ENCODE measurements at regions not wholly inside any gene's neighbourhood (a gene's known extent, or its start where the extent isn't known, plus 50 kb on each side); places are given as distances from the start of the nearest gene placed in this dataset.
"Not testable (repeated sequence)": the region's sequence is repeated elsewhere in the genome, so short reads cannot be mapped to it uniquely, and the experiment has no call there.

DNA sequence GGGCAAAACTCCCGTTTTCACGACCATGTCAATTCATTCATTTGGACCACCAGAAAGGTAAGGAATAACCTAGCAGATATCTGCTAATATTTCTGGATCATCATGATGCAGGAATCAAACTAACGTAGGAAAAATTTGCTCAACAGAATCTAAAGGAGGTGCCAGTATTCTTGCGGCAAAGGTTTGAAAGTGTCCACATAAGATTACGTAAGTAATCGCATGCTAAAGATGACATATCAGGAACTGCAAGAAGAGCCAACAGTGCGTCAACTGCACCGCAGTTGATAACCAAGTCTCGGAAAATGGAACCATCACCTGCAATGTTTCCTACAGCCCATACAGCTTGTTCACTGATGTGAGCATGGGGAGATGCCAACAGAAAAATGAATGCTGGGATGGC is 194.1 kb upstream of the ZNF804B start (continued):
- no peak for TF ChIP-seq SIX5 (IDR thresholded peaks at IDR 0.05; ENCODE audit: low read depth, low read length)

DNA sequence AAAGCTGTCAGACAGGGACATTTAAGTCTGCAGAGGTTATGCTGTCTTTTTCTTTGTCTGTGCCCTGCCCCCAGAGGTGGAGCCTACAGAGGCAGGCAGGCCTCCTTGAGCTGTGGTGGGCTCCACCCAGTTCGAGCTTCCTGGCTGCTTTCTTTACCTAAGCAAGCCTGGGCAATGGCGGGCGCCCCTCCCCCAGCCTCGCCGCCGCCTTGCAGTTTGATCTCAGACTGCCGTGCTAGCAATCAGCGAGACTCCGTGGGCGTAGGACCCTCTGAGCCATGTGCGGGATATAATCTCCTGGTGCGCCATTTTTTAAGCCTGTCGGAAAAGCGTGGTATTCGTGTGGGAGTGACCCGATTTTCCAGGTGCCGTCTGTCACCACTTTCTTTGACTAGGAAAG is 203.1 kb upstream of the ZNF804B start:
- POLR2A ChIA-PET (ENCODE audit: partially characterized antibody); H4K5ac ChIP-seq (ENCODE audit: insufficient read length, low read depth, low read length); H2AFZ ChIP-seq (ENCODE audit: low read length); H3K4me2 ChIP-seq (ENCODE audit: insufficient read depth in 1 of 2, low read depth in 2 of 2, low read length in 2 of 2); H4K91ac ChIP-seq (replicated peaks; ENCODE audit: insufficient read length, low read length); CTCF ChIA-PET (ENCODE audit: partially characterized antibody); H3K4me1 ChIP-seq (replicated peaks in 1 of 4; ENCODE audit: control insufficient read depth in 3 of 4, insufficient read depth in 4 of 4, low read length in 3 of 4); H3K4ac ChIP-seq (replicated peaks; ENCODE audit: insufficient read length, low read depth, low read length); H3K18ac ChIP-seq (ENCODE audit: extremely low read depth, low read length); H3K9ac ChIP-seq (replicated peaks in 1 of 4; ENCODE audit: extremely low read depth in 1 of 4, low read depth in 3 of 4, low read length in 3 of 4); H3K14ac ChIP-seq (ENCODE audit: insufficient read length); H2BK120ac ChIP-seq (replicated peaks; ENCODE audit: low read depth, low read length); FAIRE-seq; H3K23ac ChIP-seq (ENCODE audit: insufficient read length); H2BK15ac ChIP-seq (ENCODE audit: low read length); H3K23me2 ChIP-seq (ENCODE audit: low read depth, low read length); H3K56ac ChIP-seq (replicated peaks; ENCODE audit: insufficient read length, low read depth, low read length); H2AK5ac ChIP-seq (ENCODE audit: low read depth, low read length); H2BK5ac ChIP-seq (ENCODE audit: low read depth, low read length); H4K8ac ChIP-seq (ENCODE audit: extremely low read depth, insufficient read depth, low read length); H2BK20ac ChIP-seq (ENCODE audit: low read length); H3K27me3 ChIP-seq (replicated peaks in 1 of 4; ENCODE audit: control insufficient read depth in 3 of 4, extremely low read depth in 1 of 4, insufficient read depth in 3 of 4, low read length in 3 of 4); H3K4me3 ChIP-seq (ENCODE audit: extremely low read depth in 1 of 4, insufficient read depth in 2 of 4, low read depth in 3 of 4, low read length in 4 of 4); DNase-seq (ENCODE audit: low read depth in 1 of 2, low spot score in 2 of 2); H3K27ac ChIP-seq (ENCODE audit: low read depth, low read length); H3K36me3 ChIP-seq (ENCODE audit: control insufficient read depth in 2 of 4, insufficient read depth in 4 of 4, low read length in 3 of 4); H4K20me1 ChIP-seq (replicated peaks in 1 of 2; ENCODE audit: control insufficient read depth in 1 of 2, insufficient read depth in 2 of 2, low read length in 2 of 2); H3K9me3 ChIP-seq (ENCODE audit: insufficient read depth in 2 of 2, low read depth in 1 of 2, low read length in 1 of 2); H3K79me1 ChIP-seq (ENCODE audit: low read depth, low read length); H2BK12ac ChIP-seq (ENCODE audit: low read depth, low read length); H3K79me2 ChIP-seq (ENCODE audit: control insufficient read depth in 1 of 2, insufficient read depth in 2 of 2, low read length in 2 of 2): not testable (repeated sequence)
- WGBS, 2 experiments (ENCODE audit: extremely low coverage in 1 of 2, insufficient coverage in 1 of 2, insufficient read length in 1 of 2, insufficient replicate concordance in 2 of 2, low coverage in 1 of 2, low lambda C conversion rate in 2 of 2, missing lambda C conversion rate in 1 of 2) = 98% methylated on average over 17 of the region's 17 CpGs; no CpG with 5 or more reads in 1 of the 2 experiments

DNA sequence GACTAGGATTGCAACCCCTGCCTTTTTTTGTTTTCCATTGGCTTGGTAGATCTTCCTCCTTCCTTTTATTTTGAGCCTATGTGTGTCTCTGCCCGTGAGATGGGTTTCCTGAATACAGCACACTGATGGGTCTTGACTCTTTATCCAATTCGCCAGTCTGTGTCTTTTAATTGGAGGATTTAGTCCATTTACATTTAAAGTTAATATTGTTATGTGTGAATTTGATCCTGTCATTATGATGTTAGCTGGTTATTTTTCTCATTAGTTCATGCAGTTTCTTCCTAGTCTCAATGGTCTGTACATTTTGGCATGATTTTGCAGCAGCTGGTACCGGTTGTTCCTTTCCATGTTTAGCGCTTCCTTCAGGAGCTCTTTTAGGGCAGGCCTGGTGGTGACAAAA is 204.7 kb upstream of the ZNF804B start:
- H3K4me3 ChIP-seq (ENCODE audit: extremely low read depth in 1 of 4, insufficient read depth in 2 of 4, low read depth in 3 of 4, low read length in 4 of 4); H3K9ac ChIP-seq (replicated peaks in 1 of 4; ENCODE audit: extremely low read depth in 1 of 4, low read depth in 3 of 4, low read length in 3 of 4); H2BK15ac ChIP-seq (ENCODE audit: low read length); H3K23ac ChIP-seq (ENCODE audit: insufficient read length); H2BK120ac ChIP-seq (replicated peaks; ENCODE audit: low read depth, low read length); H3K4me1 ChIP-seq (replicated peaks in 1 of 4; ENCODE audit: control insufficient read depth in 3 of 4, insufficient read depth in 4 of 4, low read length in 3 of 4); H3K18ac ChIP-seq (ENCODE audit: extremely low read depth, low read length); H2BK12ac ChIP-seq (ENCODE audit: low read depth, low read length); H2AK5ac ChIP-seq (ENCODE audit: low read depth, low read length); H3K79me2 ChIP-seq (ENCODE audit: control insufficient read depth in 1 of 2, insufficient read depth in 2 of 2, low read length in 2 of 2); H2AFZ ChIP-seq (ENCODE audit: low read length); H4K5ac ChIP-seq (ENCODE audit: insufficient read length, low read depth, low read length); CTCF ChIA-PET (ENCODE audit: partially characterized antibody); DNase-seq (ENCODE audit: low read depth in 1 of 2, low spot score in 2 of 2); H4K91ac ChIP-seq (replicated peaks; ENCODE audit: insufficient read length, low read length); POLR2A ChIA-PET (ENCODE audit: partially characterized antibody); H3K4me2 ChIP-seq (ENCODE audit: insufficient read depth in 1 of 2, low read depth in 2 of 2, low read length in 2 of 2); FAIRE-seq; H3K14ac ChIP-seq (ENCODE audit: insufficient read length); H4K8ac ChIP-seq (ENCODE audit: extremely low read depth, insufficient read depth, low read length); H3K9me3 ChIP-seq (ENCODE audit: insufficient read depth in 2 of 2, low read depth in 1 of 2, low read length in 1 of 2); H3K27me3 ChIP-seq (replicated peaks in 1 of 4; ENCODE audit: control insufficient read depth in 3 of 4, extremely low read depth in 1 of 4, insufficient read depth in 3 of 4, low read length in 3 of 4); H3K79me1 ChIP-seq (ENCODE audit: low read depth, low read length); H3K27ac ChIP-seq (ENCODE audit: low read depth, low read length); H3K4ac ChIP-seq (replicated peaks; ENCODE audit: insufficient read length, low read depth, low read length); H2BK20ac ChIP-seq (ENCODE audit: low read length); H2BK5ac ChIP-seq (ENCODE audit: low read depth, low read length); H3K56ac ChIP-seq (replicated peaks; ENCODE audit: insufficient read length, low read depth, low read length); H3K23me2 ChIP-seq (ENCODE audit: low read depth, low read length); H4K20me1 ChIP-seq (replicated peaks in 1 of 2; ENCODE audit: control insufficient read depth in 1 of 2, insufficient read depth in 2 of 2, low read length in 2 of 2); H3K36me3 ChIP-seq (ENCODE audit: control insufficient read depth in 2 of 4, insufficient read depth in 4 of 4, low read length in 3 of 4): not testable (repeated sequence)
- 93% methylated on average over 4 of the region's 4 CpGs; no CpG with 5 or more reads in 1 of the 2 experiments for WGBS, 2 experiments (ENCODE audit: extremely low coverage in 1 of 2, insufficient coverage in 1 of 2, insufficient read length in 1 of 2, insufficient replicate concordance in 2 of 2, low coverage in 1 of 2, low lambda C conversion rate in 2 of 2, missing lambda C conversion rate in 1 of 2)
